ENCODE measurements at regions not wholly inside any gene's neighbourhood (a gene's known extent, or its start where the extent isn't known, plus 50 kb on each side); places are given as distances from the start of the nearest gene placed in this dataset.

GRCh38 chr1:217311766-217312165 is 319.1 kb downstream of the GPATCH2 start:
- DNase-seq (ENCODE audit: low spot score): no peak

- no peak for DNase-seq (ENCODE audit: low spot score)
Observed at GRCh38 chr1:217311269-217311668, 319.6 kb downstream of the GPATCH2 start.

GRCh38 chr1:217281332-217281731 is 349.6 kb downstream of the GPATCH2 start:
- no peak for DNase-seq (ENCODE audit: low spot score)

GRCh38 chr1:217275655-217276398 is 355.1 kb downstream of the GPATCH2 start:
- no peak for DNase-seq (ENCODE audit: low spot score)

GRCh38 chr1:217274927-217275654 is 355.8 kb downstream of the GPATCH2 start:
- no peak for DNase-seq (ENCODE audit: low spot score)

DNA sequence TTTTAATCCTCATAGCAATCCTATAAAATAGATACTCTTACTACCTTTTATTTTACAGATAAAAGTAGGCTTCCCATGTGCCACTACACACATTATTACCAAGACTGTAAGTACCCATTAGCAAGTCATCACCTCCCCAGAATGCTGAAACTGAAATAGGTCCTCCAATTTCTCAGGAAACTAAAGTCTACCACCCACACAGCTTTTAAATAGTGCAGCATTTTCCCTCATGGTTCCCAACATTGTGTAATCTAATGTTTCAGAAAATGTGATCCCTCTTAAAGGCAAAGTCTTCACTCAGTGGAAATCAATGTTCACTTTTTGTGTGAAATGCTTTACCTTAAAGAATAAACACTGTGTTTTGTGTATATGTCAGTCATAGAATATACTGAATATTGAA is 356.5 kb downstream of the GPATCH2 start:
- no peak for DNase-seq (ENCODE audit: low spot score)

GRCh38 chr1:217273866-217274265 is 357.0 kb downstream of the GPATCH2 start:
- no peak for DNase-seq (ENCODE audit: low spot score)

DNA sequence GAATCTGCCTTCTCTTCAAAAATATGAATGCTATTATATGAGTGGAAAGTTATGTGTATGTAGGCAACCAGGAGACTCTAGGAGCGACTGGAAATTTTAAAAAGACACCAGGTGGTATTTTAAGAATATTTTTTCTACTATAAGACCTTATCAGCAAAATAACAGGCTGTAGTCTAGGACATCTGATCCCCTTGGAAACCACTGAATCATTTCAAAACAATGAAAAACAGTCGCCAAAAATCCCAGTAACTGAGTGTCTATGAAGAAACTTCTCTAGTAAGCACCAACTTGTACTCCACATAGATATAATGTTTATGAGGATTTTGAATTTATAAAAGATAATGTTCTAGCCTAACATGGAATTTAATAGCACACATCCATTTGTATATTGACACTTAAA is 358.5 kb downstream of the GPATCH2 start:
- DNase-seq (ENCODE audit: low spot score): no peak

- DNase-seq (ENCODE audit: low spot score): no peak
Observed at GRCh38 chr1:217270101-217270500, 360.8 kb downstream of the GPATCH2 start.

GRCh38 chr1:217268058-217268457 is 362.8 kb downstream of the GPATCH2 start:
- DNase-seq (ENCODE audit: low spot score): no peak

DNA sequence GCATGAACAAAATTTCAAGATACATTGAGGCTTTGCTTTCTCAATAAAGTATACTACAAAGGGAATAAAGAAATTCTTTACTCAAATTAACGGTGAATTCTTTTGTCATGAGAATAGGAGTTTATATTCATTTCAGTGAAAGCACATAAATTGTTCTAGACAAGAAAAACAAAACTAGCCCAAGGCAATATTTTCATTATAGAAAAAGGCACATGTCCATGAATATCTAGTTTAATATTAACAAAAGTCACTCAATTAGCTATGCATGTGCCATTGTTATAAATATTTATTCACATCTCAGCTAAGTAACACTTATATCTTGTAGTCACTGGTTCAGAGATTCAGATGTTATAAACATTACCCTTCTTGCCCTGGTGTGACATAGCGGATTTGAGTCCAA is 369.3 kb downstream of the GPATCH2 start:
- no peak for DNase-seq (ENCODE audit: low spot score)

DNA sequence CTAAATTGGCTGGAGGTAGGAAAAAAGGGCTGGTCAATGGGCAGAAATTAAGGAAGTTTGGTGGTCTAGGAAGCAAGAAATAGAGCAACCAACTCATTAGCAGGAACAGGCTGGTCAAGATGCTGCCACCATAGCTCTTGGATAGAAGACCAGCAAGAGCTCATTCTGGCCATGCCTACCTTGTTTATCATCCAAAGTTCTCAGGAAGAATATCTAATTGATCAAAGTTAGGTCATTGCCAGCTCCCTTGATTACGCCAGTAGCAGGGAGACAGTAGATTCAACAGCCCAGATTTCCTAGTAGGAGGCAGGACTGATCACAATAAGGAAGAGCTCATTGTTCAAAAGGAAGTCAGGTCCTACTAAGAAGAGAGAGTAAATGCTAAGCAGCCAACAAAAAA is 370.2 kb downstream of the GPATCH2 start:
- no peak for DNase-seq (ENCODE audit: low spot score)

DNA sequence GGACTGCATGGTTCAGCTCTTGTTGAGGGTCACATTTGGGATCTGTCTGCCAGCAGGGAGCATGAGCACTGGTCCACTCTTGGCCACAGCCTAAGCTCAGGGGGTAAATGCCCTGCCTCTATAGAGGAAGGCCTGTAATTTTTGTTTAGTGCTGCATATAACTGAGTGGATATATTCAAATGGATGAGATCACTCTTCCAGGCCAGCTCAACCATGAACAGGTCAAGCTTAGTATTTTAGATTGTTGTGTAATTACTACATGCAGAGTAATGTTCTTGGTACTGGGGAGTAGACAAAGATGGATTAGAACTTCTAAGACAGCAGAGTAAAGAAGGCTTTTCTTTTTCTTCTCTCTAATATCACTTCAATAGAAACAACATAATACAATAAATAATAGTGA is 376.9 kb downstream of the GPATCH2 start:
- DNase-seq (ENCODE audit: low spot score): no peak

- DNase-seq (ENCODE audit: low spot score): no peak
Observed at GRCh38 chr1:217253351-217253750, 377.5 kb downstream of the GPATCH2 start.

GRCh38 chr1:217251121-217251520 is 379.8 kb downstream of the GPATCH2 start:
- no peak for DNase-seq (ENCODE audit: low spot score)

DNA sequence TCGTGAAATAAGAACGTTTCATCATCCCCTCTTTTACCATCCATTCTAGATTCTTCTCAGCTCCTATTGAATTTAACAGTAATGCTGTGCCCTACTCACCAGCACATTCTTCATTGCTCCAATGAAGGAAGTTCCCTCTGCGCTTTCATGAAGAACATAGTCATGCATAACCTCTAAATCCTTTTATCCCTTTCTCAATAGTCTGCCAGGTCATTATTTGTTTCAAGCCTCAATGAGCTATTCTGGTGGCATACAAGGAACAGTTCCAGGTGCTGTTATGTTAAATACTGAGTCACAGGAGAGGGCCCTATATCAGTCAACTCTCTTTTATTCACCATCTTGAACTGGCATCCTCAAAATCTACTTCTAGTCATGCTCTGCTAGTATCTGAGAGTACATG is 381.0 kb downstream of the GPATCH2 start:
- DNase-seq (ENCODE audit: low spot score): no peak

- no peak for DNase-seq (ENCODE audit: low spot score)
Observed at GRCh38 chr1:217244971-217245370, 385.9 kb downstream of the GPATCH2 start.

- no peak for DNase-seq (ENCODE audit: low spot score)
Observed at GRCh38 chr1:217240656-217241055, 390.2 kb downstream of the GPATCH2 start.

GRCh38 chr1:217238945-217239344 is 391.9 kb downstream of the GPATCH2 start:
- no peak for DNase-seq (ENCODE audit: low spot score)

GRCh38 chr1:217230412-217230811 is 400.5 kb downstream of the GPATCH2 start:
- DNase-seq (ENCODE audit: low spot score): no peak

- DNase-seq (ENCODE audit: low spot score): no peak
Observed at GRCh38 chr1:217228689-217229088, 402.2 kb downstream of the GPATCH2 start.

GRCh38 chr1:217224201-217224600 is 406.7 kb downstream of the GPATCH2 start:
- DNase-seq (ENCODE audit: low spot score): no peak

DNA sequence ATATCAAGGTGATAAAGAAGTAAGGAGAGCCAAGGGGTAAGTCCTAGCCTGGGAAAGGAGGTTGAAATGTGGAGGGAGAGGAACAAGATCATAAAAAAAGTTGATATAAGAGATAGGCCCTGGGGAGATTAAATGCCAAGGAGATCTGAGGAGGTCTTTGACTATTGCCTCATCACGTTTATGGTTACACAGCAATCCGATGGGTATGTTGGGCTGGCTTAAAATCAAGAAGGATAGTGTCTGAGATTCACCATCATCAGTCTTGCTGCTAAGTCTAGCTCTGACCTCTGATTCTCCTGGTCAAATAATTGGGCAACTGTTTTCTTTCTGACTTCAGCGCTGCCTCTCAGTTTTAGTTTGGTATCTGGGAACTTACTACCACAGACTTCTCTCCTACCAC is 416.3 kb downstream of the GPATCH2 start:
- DNase-seq (ENCODE audit: low spot score): no peak

- no peak for DNase-seq (ENCODE audit: low spot score)
Observed at GRCh38 chr1:217211486-217211885, 419.4 kb downstream of the GPATCH2 start.

Measured in hematopoietic multipotent progenitor cell treated with erythropoietin and hydrocortisone succinate and interleukin-3 and kit ligand, for 17 days (in vitro differentiated cells).